Uterus (tissue), 2 donors: ENCODE measurements at regions not wholly inside any gene's neighbourhood (a gene's known extent, or its start where the extent isn't known, plus 50 kb on each side); places are given as distances from the start of the nearest gene placed in this dataset.

ENCODE experiments used
- POLR2A ChIP-seq, 2 donors: fragments of 450-650 bp; IDR thresholded peaks; one replicate each; pipeline ENCODE4 v1.6.1; 2016; ENCODE audit warnings: antibody characterized with exemption in 2 of 2, mild to moderate bottlenecking in 1 of 2, moderate library complexity in 1 of 2
- TF ChIP-seq, protein P1 (sequence below), 4 experiments: fragments of 200-600 bp in 2 of 4; fragments of 450-650 bp in 2 of 4; sonication (generic) in 2 of 4; IDR thresholded peaks; one replicate each; pipeline ENCODE4 v1.5.1; 2016 to 2019; ENCODE audit warnings: antibody characterized with exemption in 4 of 4, mild to moderate bottlenecking in 2 of 4, moderate library complexity in 1 of 4

DNA sequence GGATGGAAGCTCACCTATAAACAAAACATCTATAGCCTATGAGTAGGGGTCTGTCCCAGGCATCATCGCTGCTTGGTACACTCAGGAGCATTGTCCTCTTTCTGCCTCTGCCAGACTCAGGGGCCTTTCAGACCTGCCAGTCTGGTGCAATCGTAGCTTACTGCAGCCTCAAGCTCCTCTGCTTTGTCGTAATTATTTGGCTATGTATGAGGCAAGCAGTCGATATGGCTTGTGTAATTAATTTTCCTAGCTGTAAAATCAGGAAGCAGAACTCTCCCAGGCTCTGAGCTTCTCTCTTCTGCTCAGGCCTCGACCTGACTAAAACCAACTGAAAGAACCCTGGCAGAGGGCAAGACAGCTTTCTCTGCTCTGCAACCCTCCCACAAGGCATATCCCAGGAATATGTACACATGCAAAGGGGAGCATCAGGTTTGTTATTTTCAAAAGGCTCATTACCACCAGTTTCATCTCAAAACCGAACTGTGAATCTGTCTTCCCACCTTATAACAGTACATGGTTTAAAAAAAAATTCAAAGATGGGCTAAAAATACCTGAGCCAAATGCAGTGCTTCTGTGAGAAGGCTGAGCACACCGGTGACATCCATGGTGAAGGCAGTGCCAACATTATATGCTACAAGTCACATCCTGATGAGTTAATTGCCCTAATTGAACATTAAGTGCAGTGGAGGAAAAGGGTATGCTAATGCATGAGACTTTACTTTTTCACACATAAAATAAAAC lies 309.2 kb upstream of the EMCN start:
- TF ChIP-seq, protein P1, sequence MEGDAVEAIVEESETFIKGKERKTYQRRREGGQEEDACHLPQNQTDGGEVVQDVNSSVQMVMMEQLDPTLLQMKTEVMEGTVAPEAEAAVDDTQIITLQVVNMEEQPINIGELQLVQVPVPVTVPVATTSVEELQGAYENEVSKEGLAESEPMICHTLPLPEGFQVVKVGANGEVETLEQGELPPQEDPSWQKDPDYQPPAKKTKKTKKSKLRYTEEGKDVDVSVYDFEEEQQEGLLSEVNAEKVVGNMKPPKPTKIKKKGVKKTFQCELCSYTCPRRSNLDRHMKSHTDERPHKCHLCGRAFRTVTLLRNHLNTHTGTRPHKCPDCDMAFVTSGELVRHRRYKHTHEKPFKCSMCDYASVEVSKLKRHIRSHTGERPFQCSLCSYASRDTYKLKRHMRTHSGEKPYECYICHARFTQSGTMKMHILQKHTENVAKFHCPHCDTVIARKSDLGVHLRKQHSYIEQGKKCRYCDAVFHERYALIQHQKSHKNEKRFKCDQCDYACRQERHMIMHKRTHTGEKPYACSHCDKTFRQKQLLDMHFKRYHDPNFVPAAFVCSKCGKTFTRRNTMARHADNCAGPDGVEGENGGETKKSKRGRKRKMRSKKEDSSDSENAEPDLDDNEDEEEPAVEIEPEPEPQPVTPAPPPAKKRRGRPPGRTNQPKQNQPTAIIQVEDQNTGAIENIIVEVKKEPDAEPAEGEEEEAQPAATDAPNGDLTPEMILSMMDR (IDR thresholded peaks at IDR 0.05), result no peak
- TF ChIP-seq POLR2A (IDR thresholded peaks at IDR 0.05), result no peak
